H1 (cell line): ENCODE measurements at regions not wholly inside any gene's neighbourhood (a gene's known extent, or its start where the extent isn't known, plus 50 kb on each side); places are given as distances from the start of the nearest gene placed in this dataset.

Source experiments
- CTCF ChIA-PET: fragments of 300-600 bp; sonication (Branson Sonifier 250); formaldehyde crosslinking; loops from one replicate; lab custom pipeline; 2021; ENCODE audit not compliant: partially characterized antibody; lab: Charles Lee
- POLR2A ChIA-PET: fragments of 300-600 bp; sonication (Branson Sonifier 250); formaldehyde crosslinking; loops from one replicate; lab custom pipeline; 2021; ENCODE audit warnings: inconsistent platforms; ENCODE audit not compliant: partially characterized antibody; lab: Charles Lee
- DNase-seq, 2 experiments: peaks; one replicate each; pipeline versions ENCODE4 v3.0.0 to v3.0.0-alpha.2; 2010 to 2022; ENCODE audit warnings: low spot score in 2 of 2, low read depth in 1 of 2, mixed read lengths in 1 of 2
- FAIRE-seq: peaks from 2 replicates; lab custom pipeline; 2011; peaks lifted over from hg19 to GRCh38; lab: Jason Lieb, UNC
- H2AFZ ChIP-seq: 2 replicates; pipeline ENCODE4 v1.8.1; 2012; ENCODE audit warnings: low read length, inconsistent platforms
- H2AK5ac ChIP-seq: 2 replicates; pipeline ENCODE4 v1.6.1; 2013; ENCODE audit warnings: low read depth, low read length
- H2BK120ac ChIP-seq: replicated peaks from 2 replicates; pipeline ENCODE3; 2013; ENCODE audit warnings: low read depth, low read length, inconsistent platforms
- H2BK12ac ChIP-seq: 2 replicates; pipeline ENCODE4 v1.6.1; 2013; ENCODE audit warnings: low read depth, low read length
- H2BK15ac ChIP-seq: 2 replicates; pipeline ENCODE4 v1.6.1; 2013; ENCODE audit warnings: low read length
- H2BK20ac ChIP-seq: 2 replicates; pipeline ENCODE4 v1.6.1; 2013; ENCODE audit warnings: low read length
- H2BK5ac ChIP-seq: 2 replicates; pipeline ENCODE4 v1.6.1; 2013; ENCODE audit warnings: low read depth, low read length
- H3K14ac ChIP-seq: 2 replicates; pipeline ENCODE4 v1.6.1; 2013; ENCODE audit warnings: inconsistent platforms; ENCODE audit not compliant: insufficient read length
- H3K18ac ChIP-seq: 2 replicates; pipeline ENCODE4 v1.6.1; 2013; ENCODE audit warnings: low read length; ENCODE audit errors: extremely low read depth
- H3K23ac ChIP-seq: 2 replicates; pipeline ENCODE4 v1.6.1; 2013; ENCODE audit warnings: inconsistent platforms; ENCODE audit not compliant: insufficient read length
- H3K23me2 ChIP-seq: 2 replicates; pipeline ENCODE4 v1.6.1; 2013; ENCODE audit warnings: low read depth, low read length
- H3K27ac ChIP-seq: 2 replicates; pipeline ENCODE4 v1.6.1; 2011; ENCODE audit warnings: low read depth, low read length, inconsistent platforms
- H3K27me3 ChIP-seq, 4 experiments: replicated peaks in 1 of 4; 1 replicate in 1 of 4; 2 replicates in 3 of 4; pipeline versions ENCODE4 v1.6.1 to v1.8.1; 2011 to 2013; ENCODE audit warnings: low read length in 3 of 4, mild to moderate bottlenecking in 3 of 4, inconsistent platforms in 2 of 4, mixed read lengths in 2 of 4, moderate library complexity in 1 of 4; ENCODE audit not compliant: control insufficient read depth in 3 of 4, insufficient read depth in 3 of 4; ENCODE audit errors: extremely low read depth in 1 of 4
- H3K36me3 ChIP-seq, 4 experiments: 2 replicates each; pipeline versions ENCODE4 v1.6.1 to v1.8.1; 2011 to 2013; ENCODE audit warnings: mild to moderate bottlenecking in 4 of 4, low read length in 3 of 4, moderate library complexity in 2 of 4, control low read depth in 1 of 4, inconsistent platforms in 1 of 4; ENCODE audit not compliant: insufficient read depth in 4 of 4, control insufficient read depth in 2 of 4
- H3K4ac ChIP-seq: replicated peaks from 2 replicates; pipeline ENCODE3; 2013; ENCODE audit warnings: low read length, low read depth, mixed read lengths, inconsistent platforms; ENCODE audit not compliant: insufficient read length
- H3K4me1 ChIP-seq, 4 experiments: replicated peaks in 1 of 4; 1 replicate in 1 of 4; 2 replicates in 3 of 4; pipeline versions ENCODE4 v1.6.1 to v1.8.1; 2011 to 2013; ENCODE audit warnings: low read length in 3 of 4, inconsistent platforms in 2 of 4, mixed read lengths in 1 of 4; ENCODE audit not compliant: insufficient read depth in 4 of 4, control insufficient read depth in 3 of 4
- H3K4me2 ChIP-seq, 2 experiments: 2 replicates each; pipeline versions ENCODE4 v1.6.1 to v1.8.1; 2011 to 2013; ENCODE audit warnings: low read depth in 2 of 2, low read length in 2 of 2, control low read depth in 1 of 2, inconsistent platforms in 1 of 2, mild to moderate bottlenecking in 1 of 2; ENCODE audit not compliant: insufficient read depth in 1 of 2
- H3K4me3 ChIP-seq, 4 experiments: fragments of 200-600, 300-600 bp in 1 of 4; sonication (generic), shearing (Covaris generic), sonication (Bioruptor Twin) in 1 of 4; 2 replicates each; pipeline versions ENCODE4 v1.5.1 to v1.8.1; 2011 to 2016; ENCODE audit warnings: low read length in 4 of 4, low read depth in 3 of 4, control low read depth in 2 of 4, inconsistent platforms in 2 of 4, mild to moderate bottlenecking in 2 of 4, mixed read lengths in 1 of 4, moderate library complexity in 1 of 4; ENCODE audit not compliant: insufficient read depth in 2 of 4; ENCODE audit errors: extremely low read depth in 1 of 4
- H3K56ac ChIP-seq: replicated peaks from 2 replicates; pipeline ENCODE3; 2013; ENCODE audit warnings: low read depth, mild to moderate bottlenecking, mixed read lengths, low read length, inconsistent platforms; ENCODE audit not compliant: insufficient read length
- H3K79me1 ChIP-seq: 2 replicates; pipeline ENCODE4 v1.6.1; 2013; ENCODE audit warnings: low read depth, low read length, control low read depth
- H3K79me2 ChIP-seq, 2 experiments: 2 replicates each; pipeline versions ENCODE4 v1.6.1 to v1.8.1; 2012 to 2013; ENCODE audit warnings: low read length in 2 of 2, mild to moderate bottlenecking in 2 of 2, inconsistent platforms in 1 of 2; ENCODE audit not compliant: insufficient read depth in 2 of 2, control insufficient read depth in 1 of 2
- H3K9ac ChIP-seq, 4 experiments: replicated peaks in 1 of 4; 1 replicate in 1 of 4; 2 replicates in 3 of 4; pipeline versions ENCODE4 v1.6.1 to v1.8.1; 2011 to 2013; ENCODE audit warnings: low read depth in 3 of 4, low read length in 3 of 4, control low read depth in 2 of 4, mild to moderate bottlenecking in 2 of 4, moderate library complexity in 2 of 4, inconsistent platforms in 1 of 4; ENCODE audit errors: extremely low read depth in 1 of 4
- H3K9me3 ChIP-seq, 2 experiments: 2 replicates each; pipeline versions ENCODE4 v1.6.1 to v1.8.1; 2012 to 2013; ENCODE audit warnings: mild to moderate bottlenecking in 2 of 2, moderate library complexity in 2 of 2, control low read depth in 1 of 2, inconsistent platforms in 1 of 2, low read depth in 1 of 2, low read length in 1 of 2, mixed read lengths in 1 of 2; ENCODE audit not compliant: insufficient read depth in 2 of 2
- H4K20me1 ChIP-seq, 2 experiments: replicated peaks in 1 of 2; 2 replicates each; pipeline versions ENCODE3 to v1.8.1; 2011 to 2013; ENCODE audit warnings: inconsistent platforms in 2 of 2, low read length in 2 of 2, mild to moderate bottlenecking in 1 of 2; ENCODE audit not compliant: insufficient read depth in 2 of 2, control insufficient read depth in 1 of 2
- H4K5ac ChIP-seq: 2 replicates; pipeline ENCODE4 v1.6.1; 2013; ENCODE audit warnings: low read length, low read depth, mixed read lengths, inconsistent platforms; ENCODE audit not compliant: insufficient read length
- H4K8ac ChIP-seq: 2 replicates; pipeline ENCODE4 v1.8.0; 2013; ENCODE audit warnings: mild to moderate bottlenecking, moderate library complexity, low read length, inconsistent platforms; ENCODE audit not compliant: insufficient read depth; ENCODE audit errors: extremely low read depth
- H4K91ac ChIP-seq: replicated peaks from 2 replicates; pipeline ENCODE3; 2013; ENCODE audit warnings: low read length, mixed read lengths, inconsistent platforms; ENCODE audit not compliant: insufficient read length
- CHD2 ChIP-seq: IDR thresholded peaks from 2 replicates; pipeline ENCODE4 v1.6.1; 2012; ENCODE audit warnings: low read length, improper control_type of control experiment
- PHF8 ChIP-seq: fragments of 200-600 bp; sonication (generic); conservative IDR thresholded peaks from 2 replicates; pipeline ENCODE4 v1.7.1; 2012; ENCODE audit warnings: low read depth, mild to moderate bottlenecking, inconsistent platforms, low read length, moderate library complexity
- WGBS, 2 experiments: shearing (Covaris generic) in 1 of 2; methylation state at CpG; one replicate each; pipeline versions ENCODE4 v1.1.6 to v1.1.7; 2013 to 2015; ENCODE audit warnings: low lambda C conversion rate in 2 of 2, mixed read lengths in 2 of 2, inconsistent platforms in 1 of 2, low coverage in 1 of 2, missing lambda C conversion rate in 1 of 2; ENCODE audit not compliant: insufficient replicate concordance in 2 of 2, insufficient coverage in 1 of 2, insufficient read length in 1 of 2; ENCODE audit errors: extremely low coverage in 1 of 2, missing lambda C conversion rate in 1 of 2; 5-methylcytosine and 5-hydroxymethylcytosine counted together

DNA sequence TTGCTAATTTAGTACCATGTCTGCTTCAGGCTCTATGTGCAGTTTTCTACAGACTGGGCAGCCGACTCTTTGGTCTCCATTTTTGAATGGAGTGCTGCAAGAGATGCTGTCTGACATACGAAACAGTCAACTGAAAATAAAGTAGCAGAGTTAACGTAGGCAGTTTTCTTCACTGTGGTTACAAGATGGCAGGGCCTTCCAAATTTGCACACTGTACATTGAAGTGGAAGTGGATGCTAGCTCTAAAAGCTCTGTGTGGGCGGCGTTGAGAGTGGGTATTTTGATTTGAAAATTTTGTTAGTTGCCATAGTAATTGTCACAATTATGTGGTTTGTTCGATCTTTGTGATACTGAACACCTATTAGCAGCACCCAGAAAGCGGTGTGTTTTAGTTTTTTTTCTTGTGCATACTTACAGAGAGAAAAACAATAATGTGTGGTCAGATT, 154.9 kb upstream of the ATP2B1 start:
- Histone ChIP-seq H2AFZ (no peak overlapping the region), H2BK12ac (no peak overlapping the region)

More for the DNA sequence above, 154.9 kb upstream of the ATP2B1 start:
- H2BK5ac ChIP-seq: no peak overlapping the region
- ChIA-PET CTCF (interaction anchor here (0.7 kb wide), 1 partner anchor 41 kb away, joined by 3 read pairs; no protein-coding TSS in a partner anchor), POLR2A (no interaction called here)
- no peak overlapping the region for H3K14ac ChIP-seq
- H3K9me3 ChIP-seq: peaks cover 0 to 2% of the 10 kb centered on the region in 2 experiments; a peak in 1 of 4 replicates
- H4K91ac ChIP-seq: no peak overlapping the region
- H3K4me3 ChIP-seq: no peak overlapping the region
- H4K5ac ChIP-seq: no peak overlapping the region
- H3K9ac ChIP-seq: no peak overlapping the region
- H3K4me2 ChIP-seq: no peak overlapping the region
- no peaks in the 10 kb centered on the region for H3K4me1 ChIP-seq
- H3K79me1 ChIP-seq: no peaks in the 10 kb centered on the region
- no peak overlapping the region for H2BK15ac ChIP-seq
- no peak overlapping the region for H3K23ac ChIP-seq
- H3K79me2 ChIP-seq: no peaks in the 10 kb centered on the region
- no peak for TF ChIP-seq CHD2
- TF ChIP-seq PHF8: no peak
- no peak overlapping the region for H3K18ac ChIP-seq
- DNase-seq: no peak
- no peak overlapping the region for H2BK120ac ChIP-seq
- H2BK20ac ChIP-seq: no peak overlapping the region
- no peaks in the 10 kb centered on the region for H3K23me2 ChIP-seq
- H3K27ac ChIP-seq: no peak overlapping the region
- FAIRE-seq: no peak
- no peak overlapping the region for H2AK5ac ChIP-seq
- peaks cover 15 to 43% (median 29%) of the 10 kb centered on the region in 4 experiments; a peak in 5 of 7 replicates for H3K27me3 ChIP-seq
- no peak overlapping the region for H4K8ac ChIP-seq
- H3K36me3 ChIP-seq: peaks cover 0 to 3% (median 0%) of the 10 kb centered on the region in 4 experiments; a peak in 1 of 8 replicates
- no peak overlapping the region for H3K56ac ChIP-seq
- no peak overlapping the region for H3K4ac ChIP-seq
- 86% methylated on average over 7 of the region's 7 CpGs; no CpG with 5 or more reads in 1 of the 2 experiments for WGBS, 2 experiments
- no peaks in the 10 kb centered on the region for H4K20me1 ChIP-seq
